NCI-H2196 (cell line): ENCODE measurements at regions not wholly inside any gene's neighbourhood (a gene's known extent, or its start where the extent isn't known, plus 50 kb on each side); places are given as distances from the start of the nearest gene placed in this dataset.
"Not testable (repeated sequence)": the region's sequence is repeated elsewhere in the genome, so short reads cannot be mapped to it uniquely, and the experiment has no call there.

Source experiments
- DNase-seq: peaks from one replicate; lab custom pipeline; 2025; ENCODE audit not compliant: unreplicated experiment; lab: John Stamatoyannopoulos, UW

DNA sequence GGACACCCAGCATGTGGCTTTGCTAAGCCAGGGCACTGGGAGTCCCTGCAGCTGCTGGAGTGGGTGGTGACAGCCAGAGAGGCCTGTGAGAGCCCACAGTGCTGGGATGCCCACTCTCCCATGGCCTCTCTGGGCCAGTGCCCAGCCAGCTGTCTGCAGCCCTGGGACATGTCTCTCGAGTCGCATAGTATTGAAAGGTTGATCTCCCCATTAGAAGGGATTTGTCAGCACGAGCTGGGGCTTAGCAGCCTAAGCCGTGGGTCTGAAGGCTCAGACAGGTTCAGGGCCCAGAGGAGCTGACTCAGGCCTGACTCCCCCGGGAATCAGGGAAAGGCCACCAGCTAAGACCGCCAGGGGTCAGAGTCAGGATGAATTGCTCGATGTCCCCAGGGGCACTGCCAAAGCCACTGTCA lies 53.5 kb downstream of the FOXD2 start:
- DNase-seq = no peak

DNA sequence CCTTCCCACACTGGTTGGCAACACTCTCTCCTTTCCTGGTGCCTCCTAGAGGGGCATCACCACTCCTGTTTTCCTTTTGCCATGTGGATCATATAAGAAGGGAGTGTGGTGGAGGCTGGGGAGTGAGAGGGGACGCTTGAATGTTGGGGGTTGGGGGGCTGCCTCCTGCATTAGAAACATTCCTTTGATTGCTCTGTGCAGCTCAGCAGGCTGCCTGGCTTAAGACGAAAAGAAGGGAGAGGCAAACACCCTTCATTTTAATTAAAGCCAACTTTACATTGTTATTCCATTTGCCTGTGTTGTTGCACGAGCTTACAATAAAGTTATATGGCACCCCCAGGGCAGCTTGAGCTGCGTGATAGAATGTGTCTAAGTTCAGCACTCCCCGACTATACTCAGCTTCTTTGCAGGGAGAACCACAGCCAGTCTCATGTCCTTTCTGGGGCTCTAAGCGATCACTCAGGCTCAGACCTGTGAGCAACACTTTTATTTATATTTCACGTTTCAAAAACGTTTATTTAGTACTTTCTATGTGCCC lies 57.4 kb downstream of the FOXD2 start:
- no peak for DNase-seq

DNA sequence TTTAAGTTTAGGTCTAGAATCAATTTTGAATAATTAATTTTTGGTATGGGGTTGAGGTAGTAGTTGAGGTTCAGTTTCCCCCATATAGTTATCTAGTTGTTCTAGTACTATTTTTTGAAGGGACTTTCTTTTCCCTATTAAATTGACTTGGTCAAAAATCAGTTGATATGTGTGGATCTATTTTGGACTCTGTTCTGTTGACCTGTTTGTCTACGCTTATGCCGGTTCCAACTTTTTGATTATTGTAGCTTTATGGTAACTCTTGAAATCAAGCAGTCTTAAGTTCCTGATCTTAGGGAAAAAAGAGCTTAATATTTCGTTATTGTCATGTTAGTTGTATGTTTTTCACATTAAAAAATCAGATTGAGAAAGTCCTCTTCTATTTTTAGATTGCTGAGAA lies 60.7 kb downstream of the FOXD2 start:
- no peak for DNase-seq

DNA sequence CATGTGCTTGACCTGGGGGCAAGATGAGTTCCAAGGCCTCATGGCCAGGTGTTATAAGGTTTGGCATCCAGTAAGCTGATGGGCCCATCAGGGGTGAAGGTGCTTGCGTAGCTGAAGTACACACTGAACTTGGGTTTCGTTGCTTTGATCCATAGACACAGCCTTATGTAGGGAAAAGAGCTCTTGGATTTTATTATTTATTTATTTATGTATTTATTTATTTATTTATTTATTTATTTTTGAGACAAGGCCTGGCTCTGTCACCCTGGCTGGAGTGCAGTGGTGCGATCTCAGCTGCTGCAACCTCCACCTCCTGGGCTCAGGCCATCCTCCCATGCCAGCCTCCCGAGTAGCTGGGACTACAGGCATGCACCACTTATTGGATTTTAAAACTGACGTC lies 63.2 kb downstream of the FOXD2 start:
- DNase-seq = no peak

DNA sequence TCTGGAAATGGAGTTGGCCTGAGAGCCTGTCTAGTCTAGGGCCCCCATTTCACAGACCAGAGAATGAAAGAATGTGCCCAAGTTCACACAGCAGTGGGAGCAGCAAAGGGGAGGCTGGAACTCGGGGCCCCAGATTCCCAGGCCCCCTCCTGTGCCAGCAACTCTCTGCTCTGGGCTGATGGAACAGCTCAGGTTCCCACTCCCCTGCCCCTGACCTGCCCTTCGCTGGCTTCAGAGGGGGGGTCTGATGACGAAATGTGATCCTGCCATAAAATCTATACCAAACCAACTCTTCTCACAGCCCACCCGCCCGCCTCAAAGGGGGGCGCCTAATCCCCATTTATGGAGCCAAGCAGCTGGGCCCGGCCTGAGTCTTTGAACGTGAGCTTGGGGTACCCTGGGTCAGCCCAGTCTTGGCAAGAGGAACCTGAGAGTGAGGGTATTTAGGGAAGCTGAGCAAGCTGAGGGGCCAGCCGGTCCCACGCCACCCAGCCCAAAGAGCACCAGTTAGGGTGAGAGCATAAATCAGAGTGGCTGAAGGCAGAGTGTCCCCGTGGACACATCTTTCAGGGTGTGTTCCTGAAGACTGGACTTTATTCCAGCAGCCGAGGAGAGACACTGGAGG lies 65.0 kb downstream of the FOXD2 start:
- DNase-seq = no peak

DNA sequence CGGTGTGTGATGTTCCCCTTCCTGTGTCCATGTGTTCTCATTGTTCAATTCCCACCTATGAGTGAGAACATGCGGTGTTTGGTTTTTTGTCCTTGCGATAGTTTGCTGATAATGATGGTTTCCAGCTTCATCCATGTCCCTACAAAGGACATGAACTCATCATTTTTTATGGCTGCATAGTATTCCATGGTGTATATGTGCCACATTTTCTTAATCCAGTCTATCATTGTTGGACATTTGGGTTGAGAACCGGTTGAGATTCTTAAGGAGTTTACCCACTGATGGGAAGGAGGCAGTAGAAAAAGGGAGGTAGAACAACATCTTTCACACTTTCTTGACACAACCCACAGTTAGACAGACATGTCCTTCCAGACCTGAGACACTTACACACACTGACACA lies 67.0 kb downstream of the FOXD2 start:
- not testable (repeated sequence) for DNase-seq

DNA sequence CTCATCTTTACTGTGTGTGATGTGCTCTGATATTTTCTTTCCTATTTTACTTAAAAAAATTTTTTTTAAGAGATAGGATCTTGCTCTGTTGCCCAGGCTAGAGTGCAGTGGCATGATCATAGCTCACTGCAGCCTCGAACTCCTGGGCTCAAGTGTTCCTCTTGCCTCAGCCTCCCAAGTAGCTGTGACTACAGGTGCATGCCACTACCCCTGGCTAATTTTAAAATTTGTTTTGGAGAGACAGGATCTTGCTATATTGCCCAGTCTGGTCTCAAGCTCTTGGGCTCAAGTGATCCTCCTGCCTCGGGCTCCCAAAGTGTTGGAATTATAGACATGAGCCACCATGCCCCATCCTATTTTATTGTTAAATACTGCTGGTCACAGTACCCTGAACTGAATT lies 67.4 kb downstream of the FOXD2 start:
- no peak for DNase-seq

DNA sequence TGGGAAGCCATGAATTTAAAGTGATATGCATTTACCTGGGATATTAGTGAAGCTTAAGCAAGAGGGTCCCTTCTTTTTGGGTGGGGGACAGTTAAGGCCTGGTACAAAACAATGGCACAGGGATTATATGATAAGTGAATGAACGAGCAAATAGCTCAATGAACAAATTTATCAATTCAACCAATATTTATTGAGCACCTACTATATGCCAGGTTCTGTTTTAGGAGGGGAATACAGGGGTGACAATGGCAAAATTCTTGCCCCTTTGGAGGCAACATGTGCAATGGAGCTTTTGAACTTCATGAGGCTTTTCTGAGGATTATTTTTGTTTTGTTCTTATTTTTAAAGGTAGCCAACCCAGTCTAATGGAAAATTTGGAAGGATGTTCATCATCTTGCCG lies 68.2 kb downstream of the FOXD2 start:
- no peak for DNase-seq

DNA sequence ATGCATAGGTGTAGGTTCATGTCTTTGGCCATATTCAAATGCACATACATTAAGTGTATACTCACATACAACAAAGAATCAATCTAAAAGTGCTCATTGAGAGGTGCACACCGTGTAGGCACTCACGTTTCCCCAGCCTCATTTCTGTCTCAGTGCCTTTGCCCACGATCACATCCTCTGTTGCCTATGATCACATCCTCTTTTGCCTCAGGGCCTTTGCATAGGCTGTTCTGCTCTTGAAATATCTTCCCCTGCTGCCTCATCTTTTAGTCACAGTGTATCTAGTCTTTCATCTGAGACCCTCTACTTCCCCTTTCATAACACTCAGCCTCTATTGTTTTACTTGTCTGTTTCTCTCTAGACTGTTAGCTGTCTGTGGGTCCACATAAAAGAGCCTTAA lies 69.3 kb downstream of the FOXD2 start:
- no peak for DNase-seq

DNA sequence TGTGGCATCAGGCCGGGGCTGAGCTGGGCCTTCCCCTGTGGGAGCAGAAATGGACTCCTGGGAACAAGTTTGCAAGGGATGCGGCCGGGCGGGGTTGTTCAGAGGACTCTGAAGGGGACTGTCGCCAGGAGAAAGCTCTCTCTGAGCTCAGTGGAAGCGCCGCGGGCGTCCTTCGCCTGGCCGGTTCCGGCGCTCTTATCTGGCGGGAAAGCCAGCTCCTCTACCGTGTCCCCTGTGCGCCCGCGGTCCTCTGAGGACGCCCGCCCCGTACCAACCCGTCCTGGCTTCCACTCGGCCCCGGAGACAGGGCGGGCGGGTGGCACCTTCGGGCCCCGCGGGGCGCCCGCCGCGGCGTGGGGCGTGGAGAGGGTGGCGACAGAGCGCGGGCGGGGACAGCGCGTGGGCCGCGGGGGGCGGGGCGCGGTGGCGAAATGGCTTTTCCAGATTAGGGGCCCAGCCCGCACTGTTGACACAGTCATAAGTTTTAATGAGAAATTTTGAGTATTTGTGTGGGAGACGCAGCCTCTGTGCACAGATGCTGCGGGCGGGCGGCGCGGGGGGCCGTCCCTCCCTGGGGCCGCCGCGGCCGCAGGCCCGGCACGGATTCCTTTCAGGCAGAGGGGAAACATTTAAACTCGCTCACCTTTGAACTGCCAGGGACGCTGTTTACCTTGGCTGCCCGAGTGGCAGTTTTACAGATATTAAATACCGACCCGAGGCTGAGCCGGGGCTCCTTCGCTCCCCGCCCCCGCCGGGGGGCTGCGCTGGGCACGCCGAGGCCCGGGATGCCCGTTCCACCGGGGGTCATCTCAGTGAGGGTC lies 70.2 kb downstream of the FOXD2 start:
- no peak for DNase-seq

DNA sequence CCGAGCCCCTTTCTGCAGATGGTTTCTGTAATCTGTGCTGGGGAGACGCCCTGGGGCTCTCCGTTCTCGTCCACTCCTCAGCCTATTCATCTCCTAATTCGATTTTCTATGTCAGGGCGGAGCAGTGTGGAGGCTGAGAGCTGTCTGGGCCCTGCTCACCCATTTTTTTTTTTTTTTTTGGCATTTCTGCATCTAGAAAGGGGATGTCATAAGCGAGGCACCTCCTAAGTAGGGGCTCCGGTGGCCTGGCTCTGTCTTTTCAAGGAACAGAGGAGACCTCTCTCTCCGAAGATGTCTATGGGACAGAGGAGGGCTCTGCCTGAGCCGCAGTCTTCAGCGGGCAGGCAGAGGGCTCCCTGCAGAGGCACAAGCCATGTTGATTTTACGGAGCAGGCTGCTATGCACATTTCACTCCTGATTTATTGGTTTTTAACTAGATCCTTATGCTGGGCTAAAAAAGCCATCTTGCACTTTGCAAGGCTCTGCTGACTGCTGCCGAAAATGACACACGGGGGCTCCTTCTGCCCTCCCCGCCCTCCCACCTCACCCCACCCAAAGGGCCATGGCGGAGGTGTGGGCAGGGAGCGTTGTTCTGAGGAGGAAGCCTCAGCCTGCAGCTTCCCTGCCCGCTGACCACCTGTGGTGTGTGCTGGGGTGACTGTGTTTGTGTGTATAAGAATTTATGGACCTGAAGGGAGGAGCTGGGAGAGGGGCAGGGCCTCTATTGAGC lies 71.0 kb downstream of the FOXD2 start:
- no peak for DNase-seq

DNA sequence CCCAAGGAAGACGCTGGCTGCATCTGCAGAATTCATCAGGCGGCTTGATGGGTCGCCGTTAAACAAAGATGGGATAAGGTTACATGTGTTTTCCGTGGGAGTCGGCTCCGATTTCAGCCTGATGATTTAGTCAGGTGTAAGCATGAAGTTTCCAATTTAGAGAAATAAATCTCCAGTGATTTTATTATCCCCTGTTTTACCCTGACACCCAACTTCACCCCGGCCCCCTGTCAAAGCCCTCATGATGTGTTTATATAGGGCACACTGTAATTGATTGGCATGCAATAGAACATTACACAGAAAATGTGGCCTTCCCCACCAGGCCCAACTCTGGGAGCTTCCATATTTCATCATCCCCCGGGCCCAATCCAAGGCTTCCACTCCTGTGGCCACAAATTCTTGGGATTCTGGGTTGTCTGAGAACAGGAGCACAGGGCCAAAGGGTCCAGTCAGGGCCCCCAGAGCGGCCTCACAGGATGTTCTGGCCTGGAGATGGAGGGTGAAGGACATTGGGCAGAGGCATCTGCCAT lies 72.5 kb downstream of the FOXD2 start:
- DNase-seq = no peak

DNA sequence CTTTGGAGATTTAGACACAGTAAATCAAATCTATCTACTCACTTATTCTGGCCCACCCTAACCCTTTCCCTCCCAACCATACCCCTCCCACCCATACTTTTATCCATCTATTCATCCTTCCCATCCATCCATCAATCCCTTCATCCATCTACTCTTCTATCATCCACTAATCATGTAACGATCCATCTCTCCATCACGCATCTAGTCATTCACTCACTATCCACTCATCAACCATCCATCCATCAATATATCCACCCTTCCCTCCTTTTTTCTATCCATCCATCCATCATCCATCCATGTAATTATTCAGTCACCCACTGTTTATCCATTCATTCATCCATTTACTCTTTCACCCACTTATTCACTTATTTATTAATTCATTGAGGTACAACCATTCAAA lies 74.0 kb downstream of the FOXD2 start:
- no peak for DNase-seq

DNA sequence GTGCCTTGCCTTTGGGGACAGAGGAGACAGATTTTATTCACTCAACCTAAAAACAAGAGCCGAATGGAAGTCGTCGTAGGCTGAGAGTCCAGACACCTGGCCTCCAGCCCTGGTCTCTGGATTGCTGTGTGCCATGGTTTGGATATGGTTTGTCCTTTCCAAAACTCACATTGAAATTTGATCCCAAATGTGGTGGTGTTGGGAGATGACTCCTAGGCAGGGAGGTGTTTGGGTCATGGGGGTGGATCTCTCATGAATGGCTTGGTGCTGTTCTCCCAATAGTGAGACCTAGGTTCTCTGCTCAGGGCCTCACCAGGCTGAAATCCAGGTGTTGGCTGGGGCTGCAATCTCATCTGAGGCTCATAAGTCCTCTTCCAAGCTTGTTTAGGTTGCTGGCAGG lies 75.5 kb downstream of the FOXD2 start:
- DNase-seq = no peak

DNA sequence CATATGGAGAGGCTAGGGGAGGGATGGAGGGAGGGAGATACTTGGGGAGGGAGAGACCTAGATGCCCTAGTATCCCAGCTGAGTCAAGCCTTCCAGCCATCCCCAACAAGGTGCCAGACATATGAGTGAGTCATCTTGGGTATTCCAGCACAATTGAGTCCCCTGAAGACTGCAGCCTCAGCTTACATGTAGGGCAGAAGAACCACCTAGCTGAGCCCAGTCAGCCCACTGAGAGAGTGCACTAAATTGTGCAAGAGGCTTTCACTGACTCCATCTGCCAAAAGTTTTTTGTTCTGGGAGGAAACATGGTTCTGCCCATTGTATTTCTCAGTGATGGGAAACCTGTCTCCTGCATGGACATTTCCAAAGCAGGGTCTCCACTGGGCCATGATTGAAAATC lies 76.4 kb downstream of the FOXD2 start:
- DNase-seq = no peak

DNA sequence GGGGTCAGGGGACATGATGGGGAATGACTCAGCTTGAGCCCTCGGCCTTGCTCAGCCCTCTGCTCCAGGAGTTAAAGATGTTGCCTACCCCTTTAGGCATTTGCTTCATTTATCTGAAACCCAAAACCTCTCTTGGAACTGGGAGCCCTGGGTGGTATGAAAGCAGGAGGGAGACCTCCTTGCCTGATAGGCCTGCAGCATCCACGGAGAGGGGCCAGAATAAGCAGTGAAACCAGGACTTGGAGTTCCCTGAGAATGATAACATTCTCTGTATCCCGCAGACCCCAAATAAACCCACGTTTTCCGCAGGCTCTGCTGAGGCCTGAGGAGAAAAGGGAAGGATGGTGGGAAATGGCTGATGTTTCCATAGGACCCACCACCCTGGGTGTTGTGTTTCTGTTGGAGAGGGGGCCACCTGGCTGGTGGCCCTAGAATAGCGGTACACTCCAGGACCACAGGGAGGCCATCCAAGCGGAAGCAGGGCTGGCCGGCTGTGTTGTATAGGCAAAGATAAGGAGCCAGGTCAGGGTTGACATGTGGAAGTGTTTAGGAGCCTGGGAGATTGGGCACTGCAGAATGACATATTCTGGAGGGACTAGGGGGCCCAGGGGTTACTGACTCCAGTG lies 77.4 kb downstream of the FOXD2 start:
- no peak for DNase-seq

DNA sequence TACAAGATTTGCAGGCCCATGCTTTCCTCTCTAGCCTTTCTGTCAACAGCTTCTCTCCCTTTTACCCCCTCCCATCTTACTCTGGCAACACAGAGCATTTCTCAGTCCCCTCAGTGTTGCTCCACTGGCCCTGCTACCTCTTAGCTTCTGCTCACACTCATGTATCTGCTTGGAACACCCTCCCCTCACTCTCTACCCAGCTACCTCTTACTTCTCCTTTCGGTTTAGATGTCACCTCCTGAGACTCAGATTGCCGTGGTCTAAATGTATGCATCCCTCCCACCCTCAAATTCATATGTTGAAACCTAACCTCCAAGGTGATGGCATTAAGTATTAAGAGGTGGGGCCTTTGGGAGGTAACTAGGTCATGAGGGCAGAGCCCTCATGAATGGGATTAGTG lies 80.1 kb downstream of the FOXD2 start:
- DNase-seq = no peak

DNA sequence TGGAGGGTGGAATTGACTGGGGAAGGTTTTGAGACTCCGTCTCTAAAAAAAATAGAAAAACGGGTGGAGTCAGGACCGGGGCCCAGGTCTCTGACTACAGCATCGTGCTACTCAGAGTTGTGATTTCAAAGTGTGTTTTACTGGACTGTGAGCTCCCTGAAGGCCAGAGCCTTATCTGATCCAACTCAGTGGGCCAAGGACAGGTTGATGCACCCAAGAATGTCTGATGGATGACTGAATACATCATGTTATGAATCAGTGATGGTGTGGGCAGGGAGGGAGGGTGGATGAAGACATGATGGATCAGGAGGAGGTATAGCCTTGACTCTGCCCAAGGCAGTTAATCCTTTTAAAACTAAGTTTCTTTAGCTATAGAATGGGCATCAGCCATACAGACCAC lies 81.6 kb downstream of the FOXD2 start:
- no peak for DNase-seq

DNA sequence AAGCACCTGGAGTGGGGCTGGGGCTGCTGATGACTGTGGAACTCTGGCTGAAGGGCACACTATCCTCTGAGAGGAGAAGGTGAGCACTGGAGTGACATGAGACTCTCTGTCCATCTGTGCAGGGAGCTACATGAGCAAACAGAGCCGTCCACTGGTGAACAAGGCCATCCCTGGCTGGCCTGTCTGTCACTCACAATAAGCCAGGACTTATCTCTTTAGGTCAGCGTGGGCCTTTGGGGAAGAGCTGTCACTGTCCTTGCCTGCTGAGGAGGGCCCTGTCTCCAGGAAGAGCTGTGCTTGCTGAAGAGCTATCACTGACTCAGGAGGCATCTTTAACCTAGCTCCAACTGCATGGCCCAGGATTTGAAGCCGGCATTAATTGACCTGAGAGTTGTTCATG lies 82.1 kb downstream of the FOXD2 start:
- DNase-seq = no peak

DNA sequence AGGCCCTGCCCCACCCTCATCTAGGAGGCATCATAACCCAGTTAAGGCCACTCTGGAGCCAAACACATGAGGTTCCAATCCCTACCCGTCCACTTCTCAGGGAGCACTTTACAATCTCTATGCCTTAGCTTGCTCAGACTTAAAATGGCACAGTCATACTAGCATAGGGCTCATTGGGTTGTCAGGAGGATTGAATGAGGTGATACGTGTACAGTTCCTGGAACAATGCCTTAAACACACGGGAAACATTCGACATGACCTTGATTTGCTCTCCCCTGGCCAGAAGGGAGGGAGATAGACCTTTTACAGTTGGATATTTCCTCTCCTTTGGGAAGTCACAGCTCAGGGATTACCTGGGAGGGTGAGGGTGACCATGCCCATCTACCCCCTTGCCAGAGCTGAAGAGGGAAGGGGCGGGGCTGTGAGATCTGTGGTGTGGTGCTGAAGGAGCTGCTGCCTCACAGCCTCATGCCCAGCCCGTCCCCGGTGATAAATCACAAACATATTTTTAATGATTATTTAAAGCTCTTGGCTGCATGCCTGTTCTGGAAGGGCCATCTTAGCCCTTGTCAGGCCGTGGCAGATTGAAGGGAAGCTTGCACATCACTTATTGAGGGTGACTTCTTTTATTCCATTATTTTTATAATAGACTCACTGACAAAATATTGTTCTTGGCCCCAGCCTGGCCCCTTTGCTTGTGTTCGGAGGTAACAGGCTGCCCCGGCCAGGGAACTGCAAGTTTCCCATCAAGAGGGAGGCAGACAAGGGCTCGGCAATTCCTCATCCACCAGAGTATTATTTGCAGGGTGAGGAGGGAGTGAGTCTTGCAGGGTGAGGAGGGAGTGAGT lies 83.4 kb downstream of the FOXD2 start:
- no peak for DNase-seq
